Hindlimb muscle (tissue), 1 donor: ENCODE measurements at regions not wholly inside any gene's neighbourhood (a gene's known extent, or its start where the extent isn't known, plus 50 kb on each side); places are given as distances from the start of the nearest gene placed in this dataset.

Experiments
- DNase-seq: peaks from one replicate; pipeline ENCODE4 v3.0.0-alpha.2; 2013

- DNase-seq = no peak
Observed at GRCh38 chr17:71342737-71343136, 778.1 kb upstream of the SOX9 start.

GRCh38 chr17:71349908-71350600 lies 770.8 kb upstream of the SOX9 start:
- DNase-seq = no peak

GRCh38 chr17:71360301-71360700 lies 760.5 kb upstream of the SOX9 start:
- DNase-seq = no peak

GRCh38 chr17:71361656-71362450 lies 759.0 kb upstream of the SOX9 start:
- DNase-seq = no peak

- no peak for DNase-seq
Observed at GRCh38 chr17:71363661-71364060, 757.2 kb upstream of the SOX9 start.

- DNase-seq = no peak
Observed at GRCh38 chr17:71371809-71372208, 749.0 kb upstream of the SOX9 start.

GRCh38 chr17:71375948-71376347 lies 744.9 kb upstream of the SOX9 start:
- DNase-seq = no peak

- no peak for DNase-seq
Observed at GRCh38 chr17:71376933-71377332, 743.9 kb upstream of the SOX9 start.

GRCh38 chr17:71378036-71378435 lies 742.8 kb upstream of the SOX9 start:
- no peak for DNase-seq

- no peak for DNase-seq
Observed at GRCh38 chr17:71378741-71379140, 742.1 kb upstream of the SOX9 start.

- DNase-seq = no peak
Observed at GRCh38 chr17:71379512-71379911, 741.3 kb upstream of the SOX9 start.

GRCh38 chr17:71380535-71380934 lies 740.3 kb upstream of the SOX9 start:
- DNase-seq = no peak

GRCh38 chr17:71380936-71381335 lies 739.9 kb upstream of the SOX9 start:
- DNase-seq = no peak

GRCh38 chr17:71383091-71383490 lies 737.7 kb upstream of the SOX9 start:
- peak; percentile 38 for DNase-seq

- DNase-seq = no peak
Observed at GRCh38 chr17:71387456-71387855, 733.4 kb upstream of the SOX9 start.

- DNase-seq = no peak
Observed at GRCh38 chr17:71392715-71393567, 727.9 kb upstream of the SOX9 start.

- no peak for DNase-seq
Observed at GRCh38 chr17:71395901-71396300, 724.9 kb upstream of the SOX9 start.

GRCh38 chr17:71396711-71397110 lies 724.1 kb upstream of the SOX9 start:
- no peak for DNase-seq

- DNase-seq = no peak
Observed at GRCh38 chr17:71398025-71398424, 722.8 kb upstream of the SOX9 start.

GRCh38 chr17:71398800-71399219 lies 722.0 kb upstream of the SOX9 start:
- no peak for DNase-seq

- DNase-seq = no peak
Observed at GRCh38 chr17:71399221-71399620, 721.6 kb upstream of the SOX9 start.

GRCh38 chr17:71399649-71400048 lies 721.2 kb upstream of the SOX9 start:
- no peak for DNase-seq

GRCh38 chr17:71402007-71402406 lies 718.8 kb upstream of the SOX9 start:
- no peak for DNase-seq
